GM13976 (cell line): ENCODE measurements at regions not wholly inside any gene's neighbourhood (a gene's known extent, or its start where the extent isn't known, plus 50 kb on each side); places are given as distances from the start of the nearest gene placed in this dataset.

Experiments
- DNase-seq: peaks from one replicate; pipeline ENCODE4 v3.0.0; 2012; ENCODE audit warnings: low spot score
- CTCF ChIP-seq: IDR thresholded peaks from 2 replicates; pipeline ENCODE4 v1.5.1; 2012; ENCODE audit warnings: borderline replicate concordance, mild to moderate bottlenecking; ENCODE audit not compliant: insufficient read depth; ENCODE audit errors: extremely low read depth, missing control alignments, control extremely low read depth
- in situ Hi-C: fragments of 300-500 bp; cut with MboI; formaldehyde crosslinking; loops from one replicate; pipeline ENCODE4 v1.12.0; 2022; ENCODE audit warnings: low sequenced_read_pairs, mixed read lengths, inconsistent platforms; ENCODE audit not compliant: unreplicated experiment

- TF ChIP-seq CTCF, result no peak
- DNase-seq, result no peak
- in situ Hi-C loops, result no loop called here
Observed at GRCh38 chr6:23608931-23609435, 517.0 kb upstream of the NRSN1 start.

DNA sequence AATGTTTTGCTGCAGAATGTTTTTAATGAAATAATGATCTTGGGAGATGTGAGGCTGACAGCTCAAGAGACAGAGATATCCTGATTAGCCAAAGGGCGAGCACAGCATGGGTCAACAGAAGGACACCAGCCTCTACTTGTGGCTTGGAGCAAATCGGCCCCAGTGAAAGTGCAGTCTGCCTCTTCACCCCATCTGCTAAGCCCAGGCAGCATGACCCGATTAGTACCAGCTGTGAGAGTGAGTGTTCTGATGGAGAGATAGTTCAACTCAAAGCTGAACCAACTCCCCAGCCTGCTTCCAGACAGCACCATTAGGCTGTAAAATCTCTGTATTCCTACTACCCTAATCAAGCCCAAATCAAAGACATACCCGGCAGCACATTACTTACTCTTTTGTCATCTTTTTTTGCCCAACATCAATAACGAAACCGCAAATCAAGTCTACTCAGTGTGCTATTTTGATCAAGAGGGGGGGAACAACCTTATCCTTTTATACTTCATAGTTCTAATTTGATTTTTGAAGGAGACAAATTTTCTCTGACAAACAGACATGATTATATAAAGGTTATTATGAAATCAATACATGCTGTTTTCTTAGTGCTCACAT, 514.1 kb upstream of the NRSN1 start:
- no peak for TF ChIP-seq CTCF
- DNase-seq, result no peak
- in situ Hi-C loops, result no loop called here

GRCh38 chr6:23618366-23618765, 507.6 kb upstream of the NRSN1 start:
- in situ Hi-C loops, result no loop called here
- no peak for DNase-seq

GRCh38 chr6:23620911-23621401, 505.1 kb upstream of the NRSN1 start:
- TF ChIP-seq CTCF, result no peak
- in situ Hi-C loops, result no loop called here

More at GRCh38 chr6:23618366-23618765, 507.6 kb upstream of the NRSN1 start:
- TF ChIP-seq CTCF, result no peak

GRCh38 chr6:23630726-23631635, 495.0 kb upstream of the NRSN1 start:
- DNase-seq, result no peak
- no peak for TF ChIP-seq CTCF
- in situ Hi-C loops, result no loop called here

More at GRCh38 chr6:23620911-23621401, 505.1 kb upstream of the NRSN1 start:
- no peak for DNase-seq

DNA sequence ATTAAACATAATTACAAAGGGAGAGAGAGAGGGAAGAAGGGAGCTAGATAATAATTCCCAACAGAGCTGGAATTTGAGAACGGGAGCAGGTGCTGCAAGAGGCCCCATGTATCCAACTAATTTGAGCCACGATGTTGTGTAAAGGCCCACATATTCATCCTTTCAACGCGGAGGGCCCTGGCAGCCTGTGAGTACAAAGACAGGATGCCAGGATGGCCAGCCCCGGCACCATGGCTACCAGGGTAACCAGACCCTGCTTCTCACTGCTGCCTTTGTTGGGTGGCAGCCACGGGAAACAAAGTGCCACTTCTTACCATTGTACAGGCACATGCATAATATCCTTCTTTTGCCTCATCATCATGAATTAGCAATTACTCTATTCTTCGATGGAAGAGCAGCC, 492.0 kb upstream of the NRSN1 start:
- DNase-seq, result no peak
- in situ Hi-C loops, result no loop called here
- no peak for TF ChIP-seq CTCF
